PC-9 (cell line): ENCODE measurements at regions not wholly inside any gene's neighbourhood (a gene's known extent, or its start where the extent isn't known, plus 50 kb on each side); places are given as distances from the start of the nearest gene placed in this dataset.

Experiments used
- BruUV-seq: library from RNA; stranded (reverse); fragments of 400-500 nt; replicated peaks from 2 replicates; lab custom pipeline; 2021; lab: Mats Ljungman, UMichigan
- CTCF ChIA-PET: fragments of 300-600 bp; sonication (Branson Sonifier 250); formaldehyde crosslinking; loops from one replicate; lab custom pipeline; 2022; ENCODE audit warnings: antibody characterized with exemption; lab: Charles Lee
- POLR2A ChIA-PET: fragments of 300-600 bp; sonication (Branson Sonifier 250); formaldehyde crosslinking; loops from one replicate; lab custom pipeline; 2022; ENCODE audit warnings: antibody characterized with exemption; ENCODE audit not compliant: unreplicated experiment; lab: Charles Lee
- DNase-seq, 2 experiments: peaks; one replicate each; pipeline versions ENCODE4 v3.0.0 to v3.0.0-alpha.2; 2015 to 2022; ENCODE audit warnings: mixed read lengths in 1 of 2
- H2AFZ ChIP-seq: fragments of 200-600 bp; sonication (generic); 2 replicates; pipeline ENCODE4 v1.8.1; 2017; ENCODE audit warnings: antibody characterized with exemption
- H3F3A ChIP-seq: fragments of 200-600 bp; sonication (generic); 2 replicates; pipeline ENCODE4 v1.8.1; 2017; ENCODE audit warnings: antibody characterized with exemption, mild to moderate bottlenecking, low read depth; ENCODE audit not compliant: insufficient read depth
- H3K27ac ChIP-seq: fragments of 200-600 bp; sonication (generic); 2 replicates; pipeline ENCODE4 v1.6.1; 2016; ENCODE audit warnings: mixed run types
- H3K27me3 ChIP-seq: fragments of 200-600 bp; sonication (generic); 2 replicates; pipeline ENCODE4 v1.6.1; 2016; ENCODE audit warnings: low read depth, mixed run types; ENCODE audit not compliant: insufficient read depth
- H3K36me3 ChIP-seq: fragments of 200-600 bp; sonication (generic); 2 replicates; pipeline ENCODE4 v1.6.1; 2016; ENCODE audit warnings: low read depth, mixed run types
- H3K4me1 ChIP-seq: fragments of 200-600 bp; sonication (generic); replicated peaks from 2 replicates; pipeline ENCODE4 v1.6.1; 2016; ENCODE audit warnings: mixed run types; ENCODE audit not compliant: insufficient read depth
- H3K4me2 ChIP-seq: fragments of 200-600 bp; sonication (generic); 2 replicates; pipeline ENCODE4 v1.6.1; 2017; ENCODE audit warnings: mixed run types
- H3K4me3 ChIP-seq: fragments of 200-600 bp; sonication (generic); 2 replicates; pipeline ENCODE4 v1.6.1; 2016; ENCODE audit warnings: mixed run types
- H3K79me2 ChIP-seq: fragments of 200-600 bp; sonication (generic); 2 replicates; pipeline ENCODE4 v1.6.1; 2017; ENCODE audit warnings: low read depth, mixed run types
- H3K9me2 ChIP-seq: fragments of 200-600 bp; sonication (generic); 2 replicates; pipeline ENCODE4 v1.8.1; 2017; ENCODE audit warnings: mild to moderate bottlenecking; ENCODE audit not compliant: insufficient read depth
- H3K9me3 ChIP-seq: fragments of 200-600 bp; sonication (generic); 2 replicates; pipeline ENCODE4 v1.8.1; 2016; ENCODE audit warnings: low read depth; ENCODE audit not compliant: insufficient read depth
- H4K20me1 ChIP-seq: fragments of 200-600 bp; sonication (generic); 2 replicates; pipeline ENCODE4 v1.8.1; 2017; ENCODE audit not compliant: insufficient read depth
- CTCF ChIP-seq: fragments of 200-600 bp; sonication (generic); conservative IDR thresholded peaks from 2 replicates; pipeline ENCODE4 v1.6.1; 2017; ENCODE audit warnings: mixed run types, antibody characterized with exemption, mild to moderate bottlenecking, moderate library complexity
- EZH2 ChIP-seq: fragments of 200-600 bp; sonication (generic); IDR thresholded peaks from 2 replicates; pipeline ENCODE4 v1.8.0; 2017; ENCODE audit warnings: antibody characterized with exemption, low read depth
- intact Hi-C: fragments of 100-400 bp; cut with micrococcal nuclease; formaldehyde crosslinking; loops from one replicate; pipeline ENCODE4 v1.10.0; 2022; ENCODE audit not compliant: unreplicated experiment

GRCh38 chr4:111813555-111814140 lies 331.6 kb upstream of the FAM241A start:
- Histone ChIP-seq H3K27ac (no peak overlapping the region), H2AFZ (no peak overlapping the region), H3K4me3 (no peak overlapping the region), H3K9me2 (no peaks in the 10 kb centered on the region), H3K27me3 (no peaks in the 10 kb centered on the region), H3K36me3 (no peaks in the 10 kb centered on the region), H4K20me1 (no peaks in the 10 kb centered on the region), H3K4me1 (no peaks in the 10 kb centered on the region), H3K9me3 (0 out of 2 replicates have a peak, but pooled peaks cover 3% of the 10 kb centered on the region), H3K4me2 (no peak overlapping the region), H3F3A (no peaks in the 10 kb centered on the region), H3K79me2 (no peaks in the 10 kb centered on the region)
- intact Hi-C loops, result no loop called here
- ChIA-PET CTCF (no interaction called here), POLR2A (no interaction called here)
- no TSS peak for BruUV-seq
- DNase-seq, result no peak
- TF ChIP-seq CTCF (no peak), EZH2 (no peak)

GRCh38 chr4:111814961-111815360 lies 330.3 kb upstream of the FAM241A start:
- Histone ChIP-seq H3K27ac (no peak overlapping the region), H4K20me1 (no peaks in the 10 kb centered on the region), H3K36me3 (no peaks in the 10 kb centered on the region), H3K9me2 (no peaks in the 10 kb centered on the region), H3K4me3 (no peak overlapping the region), H3K9me3 (0 out of 2 replicates have a peak, but pooled peaks cover 3% of the 10 kb centered on the region), H3F3A (no peaks in the 10 kb centered on the region), H3K4me2 (no peak overlapping the region), H3K27me3 (no peaks in the 10 kb centered on the region), H2AFZ (no peak overlapping the region), H3K4me1 (no peaks in the 10 kb centered on the region), H3K79me2 (no peaks in the 10 kb centered on the region)
- ChIA-PET CTCF (no interaction called here), POLR2A (no interaction called here)
- DNase-seq, result no peak
- TF ChIP-seq EZH2 (no peak), CTCF (no peak)
- intact Hi-C loops, result no loop called here
- BruUV-seq, result no TSS peak

- no TSS peak for BruUV-seq
- no peaks in the 10 kb centered on the region for H3F3A ChIP-seq
- CTCF ChIA-PET, result interaction anchor here (0.6 kb wide), 1 partner anchor 15 kb away, joined by 3 read pairs; no protein-coding TSS in a partner anchor
- H3K4me3 ChIP-seq, result no peak overlapping the region
- H3K36me3 ChIP-seq, result no peaks in the 10 kb centered on the region
- TF ChIP-seq EZH2, result no peak
- no peak for TF ChIP-seq CTCF
- H2AFZ ChIP-seq, result no peak overlapping the region
- H4K20me1 ChIP-seq, result no peaks in the 10 kb centered on the region
- intact Hi-C loops, result no loop called here
- DNase-seq, result no peak
- H3K4me2 ChIP-seq, result no peak overlapping the region
- H3K9me2 ChIP-seq, result no peaks in the 10 kb centered on the region
- no peaks in the 10 kb centered on the region for H3K79me2 ChIP-seq
- no peaks in the 10 kb centered on the region for H3K27me3 ChIP-seq
- POLR2A ChIA-PET, result no interaction called here
- no peaks in the 10 kb centered on the region for H3K4me1 ChIP-seq
- no peak overlapping the region for H3K27ac ChIP-seq
- no peaks in the 10 kb centered on the region for H3K9me3 ChIP-seq
These were observed 323.9 kb upstream of the FAM241A start for GRCh38 chr4:111821342-111821741.
